ENCODE measurements at regions not wholly inside any gene's neighbourhood (a gene's known extent, or its start where the extent isn't known, plus 50 kb on each side); places are given as distances from the start of the nearest gene placed in this dataset.

DNA sequence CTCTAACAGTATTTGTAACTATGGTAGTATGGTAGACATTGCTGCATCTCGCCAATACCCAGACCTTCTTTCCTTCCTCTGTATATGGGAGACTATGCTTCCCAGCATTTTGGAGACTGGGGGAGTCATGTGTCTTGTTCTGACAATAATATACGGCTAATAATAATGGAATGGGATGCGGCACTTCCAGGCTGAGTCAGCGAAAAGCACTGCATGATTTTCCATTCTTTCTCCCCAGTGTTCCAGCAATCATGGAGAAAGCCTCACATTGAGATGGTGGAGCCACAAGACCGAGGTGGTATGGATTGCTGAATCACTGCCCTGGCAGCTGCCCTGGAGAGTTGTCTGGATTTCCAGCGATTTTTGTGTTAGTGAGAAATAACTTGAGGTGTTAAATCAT lies 77.1 kb upstream of the FIBIN start:
- Histone ChIP-seq H4K20me1 (replicated peaks; ENCODE audit: control insufficient read depth, insufficient read depth, low read length) (no peaks in the 10 kb centered on the region), H2AFZ (ENCODE audit: low read depth, low read length) (no peak overlapping the region), H3K9me3 (replicated peaks; ENCODE audit: control insufficient read depth, insufficient read depth, low read depth, low read length) (no peaks in the 10 kb centered on the region), H3K27ac (ENCODE audit: extremely low read depth, low read depth, low read length) (no peak overlapping the region), H3K9ac (ENCODE audit: insufficient read depth in 1 of 2, low read depth in 2 of 2, low read length in 2 of 2) (no peak overlapping the region), H3K4me3 (no peak overlapping the region), H3K79me2 (ENCODE audit: control insufficient read depth, insufficient read depth, low read length) (no peaks in the 10 kb centered on the region), H3K36me3 (ENCODE audit: control insufficient read depth, insufficient read depth, low read length) (no peaks in the 10 kb centered on the region), H3K27me3 (ENCODE audit: control insufficient read depth in 2 of 2, insufficient read depth in 2 of 2, low read length in 2 of 2) (no peaks in the 10 kb centered on the region), H3K9me1 (ENCODE audit: control insufficient read depth, insufficient read depth, low read length) (no peaks in the 10 kb centered on the region), H3K4me1 (replicated peaks in 1 of 2; ENCODE audit: control insufficient read depth in 2 of 2, insufficient read depth in 2 of 2, low read length in 2 of 2) (no peaks in the 10 kb centered on the region), H3K4me2 (ENCODE audit: insufficient read depth, low read length) (no peak overlapping the region)
- ATAC-seq (no peak), FAIRE-seq (no peak), DNase-seq (ENCODE audit: extremely low read depth in 1 of 4, low spot score in 3 of 4) (no peak)
- TF ChIP-seq, protein P1, sequence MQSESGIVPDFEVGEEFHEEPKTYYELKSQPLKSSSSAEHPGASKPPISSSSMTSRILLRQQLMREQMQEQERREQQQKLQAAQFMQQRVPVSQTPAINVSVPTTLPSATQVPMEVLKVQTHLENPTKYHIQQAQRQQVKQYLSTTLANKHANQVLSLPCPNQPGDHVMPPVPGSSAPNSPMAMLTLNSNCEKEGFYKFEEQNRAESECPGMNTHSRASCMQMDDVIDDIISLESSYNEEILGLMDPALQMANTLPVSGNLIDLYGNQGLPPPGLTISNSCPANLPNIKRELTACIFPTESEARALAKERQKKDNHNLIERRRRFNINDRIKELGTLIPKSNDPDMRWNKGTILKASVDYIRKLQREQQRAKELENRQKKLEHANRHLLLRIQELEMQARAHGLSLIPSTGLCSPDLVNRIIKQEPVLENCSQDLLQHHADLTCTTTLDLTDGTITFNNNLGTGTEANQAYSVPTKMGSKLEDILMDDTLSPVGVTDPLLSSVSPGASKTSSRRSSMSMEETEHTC (IDR thresholded peaks at IDR 0.05): no peak
- TF ChIP-seq ZNF511 (CRISPR knock-in tag; IDR thresholded peaks at IDR 0.05) (no peak), ZNF57 (CRISPR knock-in tag; IDR thresholded peaks at IDR 0.05) (no peak), ZNF740 (CRISPR knock-in tag; IDR thresholded peaks at IDR 0.05) (no peak), ZNF740 (tag; IDR thresholded peaks at IDR 0.05) (no peak), TEAD4 (IDR thresholded peaks at IDR 0.05; ENCODE audit: low read length) (no peak), TEAD4 (CRISPR knock-in tag; IDR thresholded peaks at IDR 0.05; ENCODE audit: borderline replicate concordance) (no peak), ZFP36 (IDR thresholded peaks at IDR 0.05; ENCODE audit: low read depth, low read length, partially characterized antibody) (no peak), ZNF449 (CRISPR knock-in tag; IDR thresholded peaks at IDR 0.05) (no peak), TCF7 (IDR thresholded peaks at IDR 0.05; ENCODE audit: borderline replicate concordance) (no peak), U2AF1 (optimal IDR thresholded peaks at IDR 0.05; ENCODE audit: low read depth, low read length) (no peak), ARID2 (IDR thresholded peaks at IDR 0.05) (no peak)
- TF ChIP-seq, protein P2, sequence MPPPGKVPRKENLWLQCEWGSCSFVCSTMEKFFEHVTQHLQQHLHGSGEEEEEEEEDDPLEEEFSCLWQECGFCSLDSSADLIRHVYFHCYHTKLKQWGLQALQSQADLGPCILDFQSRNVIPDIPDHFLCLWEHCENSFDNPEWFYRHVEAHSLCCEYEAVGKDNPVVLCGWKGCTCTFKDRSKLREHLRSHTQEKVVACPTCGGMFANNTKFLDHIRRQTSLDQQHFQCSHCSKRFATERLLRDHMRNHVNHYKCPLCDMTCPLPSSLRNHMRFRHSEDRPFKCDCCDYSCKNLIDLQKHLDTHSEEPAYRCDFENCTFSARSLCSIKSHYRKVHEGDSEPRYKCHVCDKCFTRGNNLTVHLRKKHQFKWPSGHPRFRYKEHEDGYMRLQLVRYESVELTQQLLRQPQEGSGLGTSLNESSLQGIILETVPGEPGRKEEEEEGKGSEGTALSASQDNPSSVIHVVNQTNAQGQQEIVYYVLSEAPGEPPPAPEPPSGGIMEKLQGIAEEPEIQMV (tag; conservative IDR thresholded peaks at IDR 0.05; ENCODE audit: low read depth): no peak
- intact Hi-C loops (cut with micrococcal nuclease): no loop called here
- in situ Hi-C loops (cut with MboI): no loop called here
- 0% methylated on average over 6 of the region's 6 CpGs for WGBS (ENCODE audit: insufficient coverage, low coverage, missing lambda C conversion rate)
- ChIA-PET POLR2A (no interaction called here), CTCF (ENCODE audit: low intra/inter-chr PET ratio) (no interaction called here)
- no TSS peak for BruUV-seq (replicated peaks)

All from K562 (cell line).